ENCODE measurements at regions not wholly inside any gene's neighbourhood (a gene's known extent, or its start where the extent isn't known, plus 50 kb on each side); places are given as distances from the start of the nearest gene placed in this dataset.
A peak's percentile ranks its signal among the peaks of the same experiment; 100 is the strongest.
"Not testable (repeated sequence)": the region's sequence is repeated elsewhere in the genome, so short reads cannot be mapped to it uniquely, and the experiment has no call there.

DNA sequence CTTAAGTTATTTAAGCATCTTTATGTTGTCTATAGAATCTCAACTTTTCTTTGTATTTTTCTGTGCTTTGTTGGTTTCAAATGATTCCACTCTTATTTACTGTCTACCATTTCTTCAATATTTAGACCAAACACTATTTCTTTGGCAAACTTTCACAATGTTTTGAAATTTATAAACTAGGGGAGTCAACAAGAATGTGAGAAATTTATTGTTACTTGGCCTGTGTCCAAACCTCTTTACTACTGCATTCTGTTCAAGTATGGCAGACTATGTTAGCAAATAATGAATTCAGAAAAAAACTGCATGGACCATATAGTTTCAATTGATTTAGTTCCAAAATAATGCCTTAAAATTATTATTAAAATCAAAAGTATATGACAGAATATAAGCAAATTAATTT, 470.2 kb downstream of the FBXO15 start:
- TF ChIP-seq CTCF (conservative IDR thresholded peaks at IDR 0.05) = no peak
- no peak overlapping the region for H3K27ac ChIP-seq

DNA sequence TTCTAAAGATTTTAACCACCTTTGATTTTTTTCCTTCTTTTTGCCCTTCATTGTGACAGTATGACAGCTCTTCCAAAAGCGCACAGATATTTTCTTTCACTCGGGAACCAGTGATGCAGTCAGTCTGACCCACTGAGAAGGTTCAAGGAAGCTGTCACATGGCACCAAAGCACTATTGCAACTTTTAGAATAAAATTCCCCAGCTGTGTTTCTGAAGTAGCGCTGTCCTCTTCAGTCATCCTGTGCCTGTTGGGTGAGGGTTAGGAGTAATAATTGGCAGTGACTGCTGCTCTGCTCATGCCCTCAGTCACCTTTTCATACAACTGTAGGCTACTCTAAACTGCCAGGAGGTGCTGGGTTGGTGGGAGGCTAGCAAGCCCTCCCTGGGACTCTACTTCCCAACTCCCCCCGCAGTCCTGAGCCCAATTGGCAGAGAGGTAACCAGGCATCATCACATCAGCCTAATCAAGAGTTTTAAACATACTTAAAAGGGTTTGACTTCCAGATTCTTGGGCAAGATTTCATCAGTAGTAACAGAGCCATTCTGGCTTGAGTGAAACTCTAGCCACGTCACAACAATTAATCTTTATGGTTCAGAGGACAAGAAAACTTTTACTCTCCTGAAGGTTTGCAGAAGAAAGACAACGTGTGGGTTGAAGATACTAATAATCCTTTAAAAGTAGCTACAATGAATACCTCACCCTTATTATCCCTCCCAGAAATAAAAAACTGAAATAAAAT, 473.3 kb downstream of the FBXO15 start:
- H3K27ac ChIP-seq = no peak overlapping the region
- no peak for TF ChIP-seq CTCF (conservative IDR thresholded peaks at IDR 0.05)

GRCh38 chr18:73671480-73671879, 476.2 kb downstream of the FBXO15 start:
- not testable (repeated sequence) for H3K27ac ChIP-seq

- no peak overlapping the region for H3K27ac ChIP-seq
- TF ChIP-seq CTCF (conservative IDR thresholded peaks at IDR 0.05) = no peak
Measured at GRCh38 chr18:73670524-73670923, 477.1 kb downstream of the FBXO15 start.

DNA sequence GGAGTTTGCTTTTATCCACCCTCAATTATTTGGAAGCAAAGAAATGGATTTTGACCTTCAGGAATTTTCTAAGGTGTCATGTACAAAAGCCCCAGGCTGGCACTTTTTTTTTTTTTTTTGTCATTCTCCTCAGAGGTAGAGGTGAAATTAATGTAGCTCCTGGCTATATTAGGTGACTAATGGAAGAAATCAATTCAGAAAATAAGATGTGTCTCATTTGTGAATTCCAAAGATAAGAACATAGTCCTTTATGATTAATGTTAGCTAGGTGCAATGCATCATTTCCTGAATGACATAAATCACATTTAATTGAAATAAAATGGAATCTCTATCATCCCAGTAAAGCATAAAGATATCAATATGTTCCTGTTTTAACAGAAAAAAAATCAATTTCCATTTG, 477.6 kb downstream of the FBXO15 start:
- TF ChIP-seq CTCF (conservative IDR thresholded peaks at IDR 0.05) = no peak
- no peak overlapping the region for H3K27ac ChIP-seq

- peak overlapping the region; percentile 27; the same call in 1 of the 2 replicates for H3K27ac ChIP-seq
- TF ChIP-seq CTCF (conservative IDR thresholded peaks at IDR 0.05) = no peak
Measured at GRCh38 chr18:73669297-73669696, 478.3 kb downstream of the FBXO15 start.

DNA sequence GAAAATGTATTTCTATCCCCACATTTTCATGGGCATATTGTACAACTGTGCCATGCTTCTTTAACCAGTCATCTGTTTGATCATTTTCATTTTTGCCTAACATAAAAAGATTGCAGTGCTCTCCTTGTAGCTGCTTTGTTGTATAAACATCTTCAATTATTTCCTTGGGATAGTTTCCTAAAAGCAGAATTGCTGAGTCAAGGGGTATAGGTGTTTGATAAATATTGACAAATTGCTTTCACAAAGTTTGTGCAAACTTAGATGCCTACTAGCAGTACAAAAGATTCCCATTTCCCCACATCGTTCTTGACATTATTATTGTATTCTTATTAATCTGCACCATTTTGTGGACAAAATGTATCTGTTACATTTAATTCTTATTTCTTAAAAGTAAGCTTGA, 479.6 kb downstream of the FBXO15 start:
- no peak for TF ChIP-seq CTCF (conservative IDR thresholded peaks at IDR 0.05)
- no peak overlapping the region for H3K27ac ChIP-seq

DNA sequence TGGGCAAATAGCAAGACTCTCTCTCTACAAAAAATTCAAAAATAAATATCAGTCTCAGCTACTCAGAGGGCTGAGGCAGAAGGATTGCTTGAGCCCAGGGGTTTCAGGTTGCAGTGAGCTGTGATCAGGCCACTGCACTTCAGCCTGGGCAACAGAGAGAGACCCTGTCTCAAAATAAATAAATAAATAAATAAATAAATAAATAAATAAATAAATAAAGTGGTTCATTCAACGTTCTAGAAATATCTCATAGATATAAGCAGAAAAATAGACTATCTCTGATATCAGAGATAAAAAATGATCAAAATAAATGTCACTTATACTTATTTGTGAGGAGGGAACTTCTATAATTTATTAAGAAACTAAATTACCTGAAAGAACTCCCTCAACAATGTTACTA, 480.9 kb downstream of the FBXO15 start:
- TF ChIP-seq CTCF (conservative IDR thresholded peaks at IDR 0.05) = no peak
- H3K27ac ChIP-seq = no peak overlapping the region
